ENCODE measurements at regions not wholly inside any gene's neighbourhood (a gene's known extent, or its start where the extent isn't known, plus 50 kb on each side); places are given as distances from the start of the nearest gene placed in this dataset.

- DNase-seq, result no peak
- Mint-ChIP-seq H3K4me1 (ENCODE audit: low read depth, unreplicated experiment) (no peaks in the 10 kb centered on the region), H3K9me3 (ENCODE audit: low read depth, unreplicated experiment) (peaks cover 4% of the 10 kb centered on the region), H3K36me3 (ENCODE audit: insufficient read depth, unreplicated experiment) (no peaks in the 10 kb centered on the region), H3K4me3 (ENCODE audit: low read depth, unreplicated experiment) (no peak overlapping the region), H3K27me3 (ENCODE audit: unreplicated experiment) (peaks cover 8% of the 10 kb centered on the region), H3K27ac (ENCODE audit: unreplicated experiment) (no peak overlapping the region)
- intact Hi-C loops (cut with micrococcal nuclease; ENCODE audit: unreplicated experiment), result no loop called here
- no TSS peak for BruUV-seq (replicated peaks)
- TF ChIP-seq, protein P1, sequence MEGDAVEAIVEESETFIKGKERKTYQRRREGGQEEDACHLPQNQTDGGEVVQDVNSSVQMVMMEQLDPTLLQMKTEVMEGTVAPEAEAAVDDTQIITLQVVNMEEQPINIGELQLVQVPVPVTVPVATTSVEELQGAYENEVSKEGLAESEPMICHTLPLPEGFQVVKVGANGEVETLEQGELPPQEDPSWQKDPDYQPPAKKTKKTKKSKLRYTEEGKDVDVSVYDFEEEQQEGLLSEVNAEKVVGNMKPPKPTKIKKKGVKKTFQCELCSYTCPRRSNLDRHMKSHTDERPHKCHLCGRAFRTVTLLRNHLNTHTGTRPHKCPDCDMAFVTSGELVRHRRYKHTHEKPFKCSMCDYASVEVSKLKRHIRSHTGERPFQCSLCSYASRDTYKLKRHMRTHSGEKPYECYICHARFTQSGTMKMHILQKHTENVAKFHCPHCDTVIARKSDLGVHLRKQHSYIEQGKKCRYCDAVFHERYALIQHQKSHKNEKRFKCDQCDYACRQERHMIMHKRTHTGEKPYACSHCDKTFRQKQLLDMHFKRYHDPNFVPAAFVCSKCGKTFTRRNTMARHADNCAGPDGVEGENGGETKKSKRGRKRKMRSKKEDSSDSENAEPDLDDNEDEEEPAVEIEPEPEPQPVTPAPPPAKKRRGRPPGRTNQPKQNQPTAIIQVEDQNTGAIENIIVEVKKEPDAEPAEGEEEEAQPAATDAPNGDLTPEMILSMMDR (IDR thresholded peaks at IDR 0.05; ENCODE audit: unreplicated experiment), result no peak
- CTCF ChIA-PET, result no interaction called here
These were observed 152.1 kb downstream of the GALC start for GRCh38 chr14:87840906-87841305.

DNA sequence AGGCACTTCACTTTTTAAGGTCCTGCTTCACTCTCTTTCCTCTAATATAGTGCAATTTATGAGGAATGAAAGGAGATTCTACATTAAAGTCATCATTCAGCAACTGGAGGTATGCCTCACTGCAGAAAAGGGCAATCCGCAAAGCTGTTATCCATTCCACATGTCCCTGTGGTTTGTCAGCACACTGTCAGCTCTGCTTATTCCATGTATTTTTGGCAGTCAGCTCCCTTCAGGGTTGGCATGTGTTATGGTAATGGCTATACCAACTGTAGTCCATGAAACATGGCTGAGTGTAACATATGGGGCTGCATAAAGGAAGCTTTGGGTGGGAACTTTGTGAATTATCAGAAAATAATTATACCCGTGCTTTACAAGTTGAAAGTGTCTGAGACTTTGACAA lies 154.1 kb downstream of the GALC start:
- BruUV-seq (replicated peaks), result no TSS peak
- CTCF ChIA-PET, result no interaction called here
- Mint-ChIP-seq H3K4me1 (ENCODE audit: low read depth, unreplicated experiment) (no peaks in the 10 kb centered on the region), H3K4me3 (ENCODE audit: low read depth, unreplicated experiment) (no peak overlapping the region), H3K36me3 (ENCODE audit: insufficient read depth, unreplicated experiment) (no peaks in the 10 kb centered on the region), H3K9me3 (ENCODE audit: low read depth, unreplicated experiment) (peaks cover 4% of the 10 kb centered on the region), H3K27ac (ENCODE audit: unreplicated experiment) (no peak overlapping the region), H3K27me3 (ENCODE audit: unreplicated experiment) (peaks cover 8% of the 10 kb centered on the region)
- TF ChIP-seq, protein P1 (IDR thresholded peaks at IDR 0.05; ENCODE audit: unreplicated experiment), result no peak
- DNase-seq, result no peak
- intact Hi-C loops (cut with micrococcal nuclease; ENCODE audit: unreplicated experiment), result no loop called here

GRCh38 chr14:87837296-87837695 lies 155.7 kb downstream of the GALC start:
- no peak for DNase-seq
- Mint-ChIP-seq H3K27me3 (ENCODE audit: unreplicated experiment) (peaks cover 8% of the 10 kb centered on the region), H3K4me1 (ENCODE audit: low read depth, unreplicated experiment) (no peaks in the 10 kb centered on the region), H3K4me3 (ENCODE audit: low read depth, unreplicated experiment) (no peak overlapping the region), H3K27ac (ENCODE audit: unreplicated experiment) (no peak overlapping the region), H3K9me3 (ENCODE audit: low read depth, unreplicated experiment) (peaks cover 6% of the 10 kb centered on the region), H3K36me3 (ENCODE audit: insufficient read depth, unreplicated experiment) (no peaks in the 10 kb centered on the region)
- CTCF ChIA-PET, result no interaction called here
- no TSS peak for BruUV-seq (replicated peaks)
- TF ChIP-seq, protein P1 (IDR thresholded peaks at IDR 0.05; ENCODE audit: unreplicated experiment), result no peak
- intact Hi-C loops (cut with micrococcal nuclease; ENCODE audit: unreplicated experiment), result no loop called here

DNA sequence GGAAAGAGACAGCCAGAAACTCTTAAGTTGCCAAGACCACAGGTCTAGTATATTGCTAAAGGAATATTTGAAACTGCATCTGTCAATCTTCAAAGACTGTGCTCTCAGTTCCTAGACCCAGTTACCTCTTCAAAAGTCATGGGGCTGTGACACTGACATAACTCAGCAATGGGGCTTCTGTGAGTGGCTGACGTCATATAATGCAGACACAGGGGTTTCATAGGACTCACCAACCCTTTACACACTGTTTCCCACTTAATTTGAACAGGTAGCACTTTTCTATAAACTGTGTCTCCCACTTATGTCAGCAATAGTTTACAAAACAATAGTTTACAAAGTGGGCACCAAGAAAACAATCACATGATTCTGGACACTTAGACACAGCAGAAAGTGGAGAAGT lies 158.4 kb downstream of the GALC start:
- no peaks in the 10 kb centered on the region for H3K36me3 Mint-ChIP-seq (ENCODE audit: insufficient read depth, unreplicated experiment)
- H3K27ac Mint-ChIP-seq (ENCODE audit: unreplicated experiment), result no peak overlapping the region
- no TSS peak for BruUV-seq (replicated peaks)
- CTCF ChIA-PET, result no interaction called here
- H3K9me3 Mint-ChIP-seq (ENCODE audit: low read depth, unreplicated experiment), result peaks cover 2% of the 10 kb centered on the region
- no peaks in the 10 kb centered on the region for H3K27me3 Mint-ChIP-seq (ENCODE audit: unreplicated experiment)
- TF ChIP-seq, protein P1 (IDR thresholded peaks at IDR 0.05; ENCODE audit: unreplicated experiment), result no peak
- intact Hi-C loops (cut with micrococcal nuclease; ENCODE audit: unreplicated experiment), result no loop called here
- H3K4me3 Mint-ChIP-seq (ENCODE audit: low read depth, unreplicated experiment), result no peak overlapping the region
- H3K4me1 Mint-ChIP-seq (ENCODE audit: low read depth, unreplicated experiment), result no peaks in the 10 kb centered on the region
- DNase-seq, result no peak

DNA sequence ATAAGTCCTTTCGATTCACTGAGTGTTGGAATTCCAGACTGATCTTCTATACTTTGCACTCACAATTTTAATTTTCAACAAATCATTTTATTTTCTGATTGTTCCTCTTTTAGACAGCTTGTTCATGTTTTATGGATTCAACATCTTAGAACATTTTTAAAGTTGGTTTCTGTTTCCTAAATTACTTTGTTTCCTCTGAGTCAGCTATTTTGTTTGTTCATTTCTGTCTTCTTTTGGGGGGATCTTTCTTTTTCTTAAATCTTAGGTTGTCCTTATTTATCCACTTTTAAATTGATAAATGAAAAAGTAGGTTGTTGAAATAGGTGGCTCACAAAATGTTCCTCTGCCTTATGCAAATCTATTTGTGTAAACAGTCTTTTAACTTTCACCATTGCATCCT lies 160.0 kb downstream of the GALC start:
- Mint-ChIP-seq H3K27me3 (ENCODE audit: unreplicated experiment) (no peaks in the 10 kb centered on the region), H3K4me1 (ENCODE audit: low read depth, unreplicated experiment) (no peaks in the 10 kb centered on the region), H3K36me3 (ENCODE audit: insufficient read depth, unreplicated experiment) (no peaks in the 10 kb centered on the region), H3K27ac (ENCODE audit: unreplicated experiment) (no peak overlapping the region), H3K4me3 (ENCODE audit: low read depth, unreplicated experiment) (no peak overlapping the region), H3K9me3 (ENCODE audit: low read depth, unreplicated experiment) (peaks cover 2% of the 10 kb centered on the region)
- CTCF ChIA-PET, result no interaction called here
- DNase-seq, result no peak
- intact Hi-C loops (cut with micrococcal nuclease; ENCODE audit: unreplicated experiment), result no loop called here
- BruUV-seq (replicated peaks), result no TSS peak
- TF ChIP-seq, protein P1 (IDR thresholded peaks at IDR 0.05; ENCODE audit: unreplicated experiment), result no peak

Measured in Calu3 (cell line).